HG02981 (cell line): ENCODE measurements at regions not wholly inside any gene's neighbourhood (a gene's known extent, or its start where the extent isn't known, plus 50 kb on each side); places are given as distances from the start of the nearest gene placed in this dataset.
"Not testable (repeated sequence)": the region's sequence is repeated elsewhere in the genome, so short reads cannot be mapped to it uniquely, and the experiment has no call there.

Experiments used
- ATAC-seq: cut with Tn5 transposase; IDR thresholded peaks from one replicate; pipeline ENCODE4 v1.9.1; 2021; ENCODE audit warnings: mild to moderate bottlenecking, moderate library complexity; ENCODE audit not compliant: unreplicated experiment

- ATAC-seq, result no peak
Observed at GRCh38 chr13:58463841-58464240, 832.3 kb downstream of the PCDH17 start.

GRCh38 chr13:58467176-58467575 lies 835.6 kb downstream of the PCDH17 start:
- no peak for ATAC-seq

- ATAC-seq, result no peak
Observed at GRCh38 chr13:58472483-58472882, 840.9 kb downstream of the PCDH17 start.

- no peak for ATAC-seq
Observed at GRCh38 chr13:58474581-58474980, 843.0 kb downstream of the PCDH17 start.

- ATAC-seq, result no peak
Observed at GRCh38 chr13:58476206-58476918, 844.8 kb downstream of the PCDH17 start.

- no peak for ATAC-seq
Observed at GRCh38 chr13:58478858-58479257, 847.3 kb downstream of the PCDH17 start.

- no peak for ATAC-seq
Observed at GRCh38 chr13:58480061-58480460, 848.5 kb downstream of the PCDH17 start.

- no peak for ATAC-seq
Observed at GRCh38 chr13:58488251-58488650, 856.7 kb downstream of the PCDH17 start.

GRCh38 chr13:58495668-58496067 lies 864.1 kb downstream of the PCDH17 start:
- ATAC-seq, result no peak

GRCh38 chr13:58500938-58501337 lies 869.4 kb downstream of the PCDH17 start:
- no peak for ATAC-seq

GRCh38 chr13:58504202-58504700 lies 872.7 kb downstream of the PCDH17 start:
- ATAC-seq, result not testable (repeated sequence)

GRCh38 chr13:58505262-58505920 lies 873.8 kb downstream of the PCDH17 start:
- ATAC-seq, result not testable (repeated sequence)

GRCh38 chr13:58528351-58528750 lies 896.8 kb downstream of the PCDH17 start:
- no peak for ATAC-seq

GRCh38 chr13:58531614-58532013 lies 900.1 kb downstream of the PCDH17 start:
- no peak for ATAC-seq

- no peak for ATAC-seq
Observed at GRCh38 chr13:58542530-58542929, 911.0 kb downstream of the PCDH17 start.

GRCh38 chr13:58547419-58547818 lies 915.9 kb downstream of the PCDH17 start:
- no peak for ATAC-seq

GRCh38 chr13:58566176-58566575 lies 934.6 kb downstream of the PCDH17 start:
- no peak for ATAC-seq

GRCh38 chr13:58573743-58574142 lies 942.2 kb downstream of the PCDH17 start:
- ATAC-seq, result no peak

GRCh38 chr13:58574791-58575190 lies 943.2 kb downstream of the PCDH17 start:
- ATAC-seq, result no peak

- no peak for ATAC-seq
Observed at GRCh38 chr13:58579468-58579867, 947.9 kb downstream of the PCDH17 start.

GRCh38 chr13:58583966-58584365 lies 952.4 kb downstream of the PCDH17 start:
- no peak for ATAC-seq

GRCh38 chr13:58584610-58585009 lies 953.1 kb downstream of the PCDH17 start:
- no peak for ATAC-seq
